ENCODE measurements at regions not wholly inside any gene's neighbourhood (a gene's known extent, or its start where the extent isn't known, plus 50 kb on each side); places are given as distances from the start of the nearest gene placed in this dataset.

DNA sequence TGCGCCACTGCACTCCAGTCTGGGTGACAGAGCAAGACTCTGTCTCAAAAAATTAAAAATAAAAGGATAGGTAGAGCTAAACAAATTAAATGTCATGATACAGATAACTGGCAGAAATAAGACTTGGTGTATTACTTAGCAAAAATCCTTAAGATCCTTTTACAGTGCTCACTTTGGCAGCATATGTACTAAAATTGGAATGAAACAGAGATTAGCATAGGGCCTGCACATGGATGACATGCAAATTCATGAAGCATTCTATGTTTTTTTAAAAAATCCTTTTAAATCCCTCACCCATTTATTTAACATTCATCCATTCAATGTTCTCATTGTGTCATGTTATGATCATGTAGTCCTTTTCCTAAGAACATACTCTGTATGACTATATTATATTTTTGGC lies 528.8 kb downstream of the CD83 start (continued):
- TF ChIP-seq CREB1 (CRISPR knock-in tag; IDR thresholded peaks at IDR 0.05; ENCODE audit: low read depth) (no peak), ETS1 (IDR thresholded peaks at IDR 0.05) (no peak)

DNA sequence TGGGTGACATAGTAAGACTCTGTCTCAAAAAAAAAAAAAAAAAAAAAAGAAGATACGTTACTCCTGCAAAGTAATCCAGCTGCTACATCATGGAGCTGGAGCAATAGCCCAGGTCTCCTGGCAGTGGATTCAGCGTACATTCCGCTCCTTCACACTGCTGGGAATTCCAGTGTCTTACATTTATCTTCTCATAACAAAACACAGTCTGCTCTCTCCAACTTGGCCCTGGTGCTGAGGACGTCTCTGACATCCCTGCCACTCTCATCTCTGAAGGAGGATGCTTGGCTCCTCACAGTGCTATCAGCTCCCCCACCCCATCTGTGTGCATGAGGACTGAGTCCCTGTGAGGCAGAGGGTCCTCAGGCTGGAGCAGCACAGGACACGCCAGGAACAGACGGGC lies 529.8 kb downstream of the CD83 start:
- Histone ChIP-seq H3F3A (replicated peaks; ENCODE audit: low read depth) (no peaks in the 10 kb centered on the region), H3K36me3 (ENCODE audit: insufficient read depth) (no peaks in the 10 kb centered on the region), H3K27me3 (ENCODE audit: insufficient read depth) (no peaks in the 10 kb centered on the region), H4K20me1 (replicated peaks; ENCODE audit: insufficient read depth) (no peaks in the 10 kb centered on the region), H3K9me2 (ENCODE audit: insufficient read depth) (peaks cover 17% of the 10 kb centered on the region; the same call in 1 of the 2 replicates), H3K27ac (ENCODE audit: low read depth) (no peak overlapping the region), H3K4me3 (no peak overlapping the region), H3K4me2 (no peak overlapping the region), H3K79me2 (replicated peaks; ENCODE audit: insufficient read depth) (no peaks in the 10 kb centered on the region), H2AFZ (no peak overlapping the region), H3K4me1 (ENCODE audit: insufficient read depth) (peaks cover 5% of the 10 kb centered on the region)
- H3K4me3 Mint-ChIP-seq: no peak overlapping the region
- no peak for ATAC-seq
- no peaks in the 10 kb centered on the region for H3K27me3 Mint-ChIP-seq (ENCODE audit: insufficient read depth, low read depth, poor library complexity)
- DNase-seq (ENCODE audit: low spot score): no peak
- peaks cover 4% of the 10 kb centered on the region for H3K4me1 Mint-ChIP-seq
- no peaks in the 10 kb centered on the region; the same call in 2 of the 3 replicates for H3K36me3 Mint-ChIP-seq (ENCODE audit: low read depth)
- H3K9me3 Mint-ChIP-seq: no peaks in the 10 kb centered on the region
- no peak overlapping the region for H3K27ac Mint-ChIP-seq
- no peak for TF ChIP-seq EZH2phosphoT487 (IDR thresholded peaks at IDR 0.05; ENCODE audit: unreplicated experiment)
- TF ChIP-seq STAT1 (IDR thresholded peaks at IDR 0.05; ENCODE audit: unreplicated experiment): no peak
- TF ChIP-seq EZH2 (IDR thresholded peaks at IDR 0.05; ENCODE audit: low read depth, unreplicated experiment): no peak
- TF ChIP-seq, protein P1, sequence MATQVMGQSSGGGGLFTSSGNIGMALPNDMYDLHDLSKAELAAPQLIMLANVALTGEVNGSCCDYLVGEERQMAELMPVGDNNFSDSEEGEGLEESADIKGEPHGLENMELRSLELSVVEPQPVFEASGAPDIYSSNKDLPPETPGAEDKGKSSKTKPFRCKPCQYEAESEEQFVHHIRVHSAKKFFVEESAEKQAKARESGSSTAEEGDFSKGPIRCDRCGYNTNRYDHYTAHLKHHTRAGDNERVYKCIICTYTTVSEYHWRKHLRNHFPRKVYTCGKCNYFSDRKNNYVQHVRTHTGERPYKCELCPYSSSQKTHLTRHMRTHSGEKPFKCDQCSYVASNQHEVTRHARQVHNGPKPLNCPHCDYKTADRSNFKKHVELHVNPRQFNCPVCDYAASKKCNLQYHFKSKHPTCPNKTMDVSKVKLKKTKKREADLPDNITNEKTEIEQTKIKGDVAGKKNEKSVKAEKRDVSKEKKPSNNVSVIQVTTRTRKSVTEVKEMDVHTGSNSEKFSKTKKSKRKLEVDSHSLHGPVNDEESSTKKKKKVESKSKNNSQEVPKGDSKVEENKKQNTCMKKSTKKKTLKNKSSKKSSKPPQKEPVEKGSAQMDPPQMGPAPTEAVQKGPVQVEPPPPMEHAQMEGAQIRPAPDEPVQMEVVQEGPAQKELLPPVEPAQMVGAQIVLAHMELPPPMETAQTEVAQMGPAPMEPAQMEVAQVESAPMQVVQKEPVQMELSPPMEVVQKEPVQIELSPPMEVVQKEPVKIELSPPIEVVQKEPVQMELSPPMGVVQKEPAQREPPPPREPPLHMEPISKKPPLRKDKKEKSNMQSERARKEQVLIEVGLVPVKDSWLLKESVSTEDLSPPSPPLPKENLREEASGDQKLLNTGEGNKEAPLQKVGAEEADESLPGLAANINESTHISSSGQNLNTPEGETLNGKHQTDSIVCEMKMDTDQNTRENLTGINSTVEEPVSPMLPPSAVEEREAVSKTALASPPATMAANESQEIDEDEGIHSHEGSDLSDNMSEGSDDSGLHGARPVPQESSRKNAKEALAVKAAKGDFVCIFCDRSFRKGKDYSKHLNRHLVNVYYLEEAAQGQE (IDR thresholded peaks at IDR 0.05; ENCODE audit: unreplicated experiment): no peak
- TF ChIP-seq ETS1 (IDR thresholded peaks at IDR 0.05): no peak
- TF ChIP-seq, protein P2, sequence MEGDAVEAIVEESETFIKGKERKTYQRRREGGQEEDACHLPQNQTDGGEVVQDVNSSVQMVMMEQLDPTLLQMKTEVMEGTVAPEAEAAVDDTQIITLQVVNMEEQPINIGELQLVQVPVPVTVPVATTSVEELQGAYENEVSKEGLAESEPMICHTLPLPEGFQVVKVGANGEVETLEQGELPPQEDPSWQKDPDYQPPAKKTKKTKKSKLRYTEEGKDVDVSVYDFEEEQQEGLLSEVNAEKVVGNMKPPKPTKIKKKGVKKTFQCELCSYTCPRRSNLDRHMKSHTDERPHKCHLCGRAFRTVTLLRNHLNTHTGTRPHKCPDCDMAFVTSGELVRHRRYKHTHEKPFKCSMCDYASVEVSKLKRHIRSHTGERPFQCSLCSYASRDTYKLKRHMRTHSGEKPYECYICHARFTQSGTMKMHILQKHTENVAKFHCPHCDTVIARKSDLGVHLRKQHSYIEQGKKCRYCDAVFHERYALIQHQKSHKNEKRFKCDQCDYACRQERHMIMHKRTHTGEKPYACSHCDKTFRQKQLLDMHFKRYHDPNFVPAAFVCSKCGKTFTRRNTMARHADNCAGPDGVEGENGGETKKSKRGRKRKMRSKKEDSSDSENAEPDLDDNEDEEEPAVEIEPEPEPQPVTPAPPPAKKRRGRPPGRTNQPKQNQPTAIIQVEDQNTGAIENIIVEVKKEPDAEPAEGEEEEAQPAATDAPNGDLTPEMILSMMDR (conservative IDR thresholded peaks at IDR 0.05; ENCODE audit: low read depth in 2 of 2): no peak
- TF ChIP-seq, protein P3, sequence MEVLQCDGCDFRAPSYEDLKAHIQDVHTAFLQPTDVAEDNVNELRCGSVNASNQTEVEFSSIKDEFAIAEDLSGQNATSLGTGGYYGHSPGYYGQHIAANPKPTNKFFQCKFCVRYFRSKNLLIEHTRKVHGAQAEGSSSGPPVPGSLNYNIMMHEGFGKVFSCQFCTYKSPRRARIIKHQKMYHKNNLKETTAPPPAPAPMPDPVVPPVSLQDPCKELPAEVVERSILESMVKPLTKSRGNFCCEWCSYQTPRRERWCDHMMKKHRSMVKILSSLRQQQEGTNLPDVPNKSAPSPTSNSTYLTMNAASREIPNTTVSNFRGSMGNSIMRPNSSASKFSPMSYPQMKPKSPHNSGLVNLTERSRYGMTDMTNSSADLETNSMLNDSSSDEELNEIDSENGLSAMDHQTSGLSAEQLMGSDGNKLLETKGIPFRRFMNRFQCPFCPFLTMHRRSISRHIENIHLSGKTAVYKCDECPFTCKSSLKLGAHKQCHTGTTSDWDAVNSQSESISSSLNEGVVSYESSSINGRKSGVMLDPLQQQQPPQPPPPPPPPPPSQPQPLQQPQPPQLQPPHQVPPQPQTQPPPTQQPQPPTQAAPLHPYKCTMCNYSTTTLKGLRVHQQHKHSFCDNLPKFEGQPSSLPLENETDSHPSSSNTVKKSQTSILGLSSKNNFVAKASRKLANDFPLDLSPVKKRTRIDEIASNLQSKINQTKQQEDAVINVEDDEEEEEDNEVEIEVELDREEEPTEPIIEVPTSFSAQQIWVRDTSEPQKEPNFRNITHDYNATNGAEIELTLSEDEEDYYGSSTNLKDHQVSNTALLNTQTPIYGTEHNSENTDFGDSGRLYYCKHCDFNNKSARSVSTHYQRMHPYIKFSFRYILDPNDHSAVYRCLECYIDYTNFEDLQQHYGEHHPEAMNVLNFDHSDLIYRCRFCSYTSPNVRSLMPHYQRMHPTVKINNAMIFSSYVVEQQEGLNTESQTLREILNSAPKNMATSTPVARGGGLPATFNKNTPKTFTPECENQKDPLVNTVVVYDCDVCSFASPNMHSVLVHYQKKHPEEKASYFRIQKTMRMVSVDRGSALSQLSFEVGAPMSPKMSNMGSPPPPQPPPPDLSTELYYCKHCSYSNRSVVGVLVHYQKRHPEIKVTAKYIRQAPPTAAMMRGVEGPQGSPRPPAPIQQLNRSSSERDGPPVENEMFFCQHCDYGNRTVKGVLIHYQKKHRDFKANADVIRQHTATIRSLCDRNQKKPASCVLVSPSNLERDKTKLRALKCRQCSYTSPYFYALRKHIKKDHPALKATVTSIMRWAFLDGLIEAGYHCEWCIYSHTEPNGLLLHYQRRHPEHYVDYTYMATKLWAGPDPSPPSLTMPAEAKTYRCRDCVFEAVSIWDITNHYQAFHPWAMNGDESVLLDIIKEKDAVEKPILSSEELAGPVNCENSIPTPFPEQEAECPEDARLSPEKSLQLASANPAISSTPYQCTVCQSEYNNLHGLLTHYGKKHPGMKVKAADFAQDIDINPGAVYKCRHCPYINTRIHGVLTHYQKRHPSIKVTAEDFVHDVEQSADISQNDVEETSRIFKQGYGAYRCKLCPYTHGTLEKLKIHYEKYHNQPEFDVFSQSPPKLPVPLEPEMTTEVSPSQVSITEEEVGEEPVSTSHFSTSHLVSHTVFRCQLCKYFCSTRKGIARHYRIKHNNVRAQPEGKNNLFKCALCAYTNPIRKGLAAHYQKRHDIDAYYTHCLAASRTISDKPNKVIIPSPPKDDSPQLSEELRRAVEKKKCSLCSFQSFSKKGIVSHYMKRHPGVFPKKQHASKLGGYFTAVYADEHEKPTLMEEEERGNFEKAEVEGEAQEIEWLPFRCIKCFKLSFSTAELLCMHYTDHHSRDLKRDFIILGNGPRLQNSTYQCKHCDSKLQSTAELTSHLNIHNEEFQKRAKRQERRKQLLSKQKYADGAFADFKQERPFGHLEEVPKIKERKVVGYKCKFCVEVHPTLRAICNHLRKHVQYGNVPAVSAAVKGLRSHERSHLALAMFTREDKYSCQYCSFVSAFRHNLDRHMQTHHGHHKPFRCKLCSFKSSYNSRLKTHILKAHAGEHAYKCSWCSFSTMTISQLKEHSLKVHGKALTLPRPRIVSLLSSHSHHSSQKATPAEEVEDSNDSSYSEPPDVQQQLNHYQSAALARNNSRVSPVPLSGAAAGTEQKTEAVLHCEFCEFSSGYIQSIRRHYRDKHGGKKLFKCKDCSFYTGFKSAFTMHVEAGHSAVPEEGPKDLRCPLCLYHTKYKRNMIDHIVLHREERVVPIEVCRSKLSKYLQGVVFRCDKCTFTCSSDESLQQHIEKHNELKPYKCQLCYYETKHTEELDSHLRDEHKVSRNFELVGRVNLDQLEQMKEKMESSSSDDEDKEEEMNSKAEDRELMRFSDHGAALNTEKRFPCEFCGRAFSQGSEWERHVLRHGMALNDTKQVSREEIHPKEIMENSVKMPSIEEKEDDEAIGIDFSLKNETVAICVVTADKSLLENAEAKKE (CRISPR knock-in tag; IDR thresholded peaks at IDR 0.05): no peak
- TF ChIP-seq ZNF114 (CRISPR knock-in tag; IDR thresholded peaks at IDR 0.05): no peak
- no peak for TF ChIP-seq NANOG (IDR thresholded peaks at IDR 0.05; ENCODE audit: borderline replicate concordance)
- no peak for TF ChIP-seq ZNF331 (CRISPR knock-in tag; IDR thresholded peaks at IDR 0.05; ENCODE audit: low read depth)
- no peak for TF ChIP-seq CREB1 (CRISPR knock-in tag; IDR thresholded peaks at IDR 0.05; ENCODE audit: low read depth)
- no peak for TF ChIP-seq POLR2AphosphoS5 (IDR thresholded peaks at IDR 0.05; ENCODE audit: low read depth)
